Activated CD4-positive, alpha-beta T cell treated with anti-CD3 and anti-CD28 coated beads, Interleukin-2, Interleukin-4, amounts not matched to agents 100 ng/mL and 50 ng/mL, durations not matched to agents 16 hours and 8 hours (primary cell): ENCODE measurements at regions not wholly inside any gene's neighbourhood (a gene's known extent, or its start where the extent isn't known, plus 50 kb on each side); places are given as distances from the start of the nearest gene placed in this dataset.

Source experiments
- DNase-seq: peaks from one replicate; pipeline ENCODE4 v3.0.0-alpha.2; 2020; ENCODE audit warnings: low spot score

DNA sequence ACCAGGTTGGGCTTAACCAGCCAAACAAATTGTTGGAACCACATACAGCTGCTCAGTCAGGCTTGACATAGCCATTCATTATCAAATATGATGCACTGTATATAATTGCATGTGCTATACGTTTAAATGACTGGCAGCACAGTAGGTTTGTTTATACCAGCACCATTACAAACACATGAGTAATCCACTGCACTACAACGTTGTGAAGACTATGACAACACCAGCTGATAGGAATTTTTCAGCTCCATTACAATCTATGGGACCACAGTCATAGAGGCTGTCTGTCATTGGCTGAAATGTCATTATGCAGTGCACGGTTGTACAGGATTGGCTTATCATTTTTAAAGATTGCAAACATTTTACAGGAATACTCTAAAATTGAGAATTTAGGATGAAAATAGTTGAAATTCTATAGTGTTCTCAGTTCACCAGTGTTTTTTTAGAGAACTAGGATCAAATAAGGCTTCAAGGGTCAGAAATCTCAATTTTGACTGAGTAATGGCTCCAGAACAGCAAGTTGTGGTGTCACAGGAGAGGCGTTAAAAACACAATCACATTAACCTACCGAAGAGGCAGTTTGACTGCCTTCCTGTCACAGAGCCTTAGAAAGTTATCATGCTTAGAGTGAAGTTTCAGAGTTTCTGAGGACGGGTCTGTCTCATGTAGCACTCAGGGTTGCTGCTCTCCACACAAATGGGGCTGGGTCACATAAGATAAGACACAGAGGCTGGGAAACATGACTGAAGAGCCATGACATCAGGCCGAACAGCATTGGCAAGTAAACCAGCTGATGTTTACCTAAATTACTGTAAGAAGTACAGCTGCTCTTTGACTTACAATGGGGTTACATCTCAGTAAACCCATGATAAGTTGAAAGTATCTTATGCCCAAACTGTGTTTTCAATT lies 60.7 kb upstream of the SMLR1 start:
- no peak for DNase-seq

DNA sequence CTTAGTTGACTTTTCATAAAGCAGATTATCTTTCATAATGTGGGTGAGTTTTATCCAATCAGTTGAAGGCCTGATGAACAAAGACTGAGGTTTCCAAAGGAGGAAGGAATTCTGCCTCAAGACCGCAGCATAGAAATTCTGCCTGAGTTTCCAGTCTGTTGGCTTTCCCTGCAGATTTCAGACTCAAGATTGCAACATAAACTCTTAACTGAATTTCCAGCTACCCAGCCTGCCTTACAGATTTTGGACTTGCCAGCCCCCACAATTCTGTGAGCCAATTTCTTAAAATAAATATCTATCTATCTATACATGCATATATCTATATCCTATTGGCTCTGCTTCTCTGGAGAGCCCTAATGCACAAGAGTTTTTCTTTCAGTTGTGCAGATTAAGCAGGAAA lies 57.3 kb upstream of the SMLR1 start:
- no peak for DNase-seq

DNA sequence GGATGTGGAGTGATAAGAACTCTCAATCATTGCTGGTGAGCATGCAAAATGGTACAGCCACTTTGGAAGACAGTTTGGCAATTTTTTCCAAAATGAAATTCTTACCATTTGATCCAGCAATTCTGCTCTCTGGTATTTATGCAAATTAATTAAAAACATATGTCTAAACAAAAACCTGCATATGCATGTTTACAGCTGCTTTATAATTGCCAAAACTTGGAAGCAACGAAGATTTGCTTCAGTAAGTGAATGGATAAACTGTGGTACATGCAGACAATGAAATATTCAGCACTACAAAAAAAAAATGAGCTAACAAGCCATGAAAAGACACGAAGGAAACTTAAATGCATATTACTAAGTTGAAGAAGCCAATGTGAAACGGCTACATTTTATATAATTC lies 55.5 kb upstream of the SMLR1 start:
- no peak for DNase-seq

DNA sequence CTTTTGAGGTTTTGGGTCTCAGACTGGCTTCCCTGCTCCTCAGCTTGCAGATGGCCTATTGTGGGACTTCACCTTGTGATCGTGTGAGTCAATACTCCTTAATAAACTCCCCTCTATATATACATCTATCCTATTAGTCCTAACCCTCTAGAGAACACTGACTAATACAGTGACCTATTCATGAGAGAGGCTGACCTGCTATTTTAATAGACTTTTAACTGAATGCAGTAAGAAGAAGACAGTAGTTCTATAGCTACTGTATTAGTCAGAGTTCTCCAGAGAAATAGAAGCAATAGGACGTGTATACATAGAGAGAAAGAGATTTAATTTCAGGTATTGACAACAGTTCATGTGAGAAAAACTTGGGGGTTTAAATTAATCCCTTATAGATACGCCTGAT lies 53.3 kb upstream of the SMLR1 start:
- no peak for DNase-seq

DNA sequence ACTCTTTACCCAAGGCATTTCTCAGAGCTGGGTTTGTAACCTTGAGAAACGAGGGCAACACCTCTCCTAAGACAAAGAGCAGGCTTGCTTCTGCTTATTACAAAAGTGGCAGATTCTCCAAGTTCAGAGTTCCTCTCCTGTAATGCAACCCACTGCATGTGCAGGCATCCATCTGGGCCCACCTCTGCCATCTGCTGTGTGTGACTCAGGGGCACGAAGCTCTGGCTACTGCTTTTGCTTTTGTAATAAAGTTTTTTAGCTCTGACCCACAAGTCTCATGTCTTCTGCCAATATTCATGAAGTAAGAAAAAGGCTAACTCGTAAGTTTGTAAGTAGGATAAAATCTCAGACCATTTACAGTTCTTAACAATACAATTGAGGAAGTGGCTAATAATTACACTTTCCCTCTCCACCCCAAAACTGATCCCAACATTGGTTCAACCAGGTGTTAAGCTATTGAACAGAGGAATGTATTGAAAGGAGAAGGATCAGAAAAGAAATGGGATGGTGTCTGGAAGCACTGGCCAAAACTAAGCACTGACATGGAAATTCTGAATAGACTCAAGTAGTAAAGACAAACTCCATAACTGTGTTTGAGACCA lies 51.7 kb upstream of the SMLR1 start:
- DNase-seq, result no peak

DNA sequence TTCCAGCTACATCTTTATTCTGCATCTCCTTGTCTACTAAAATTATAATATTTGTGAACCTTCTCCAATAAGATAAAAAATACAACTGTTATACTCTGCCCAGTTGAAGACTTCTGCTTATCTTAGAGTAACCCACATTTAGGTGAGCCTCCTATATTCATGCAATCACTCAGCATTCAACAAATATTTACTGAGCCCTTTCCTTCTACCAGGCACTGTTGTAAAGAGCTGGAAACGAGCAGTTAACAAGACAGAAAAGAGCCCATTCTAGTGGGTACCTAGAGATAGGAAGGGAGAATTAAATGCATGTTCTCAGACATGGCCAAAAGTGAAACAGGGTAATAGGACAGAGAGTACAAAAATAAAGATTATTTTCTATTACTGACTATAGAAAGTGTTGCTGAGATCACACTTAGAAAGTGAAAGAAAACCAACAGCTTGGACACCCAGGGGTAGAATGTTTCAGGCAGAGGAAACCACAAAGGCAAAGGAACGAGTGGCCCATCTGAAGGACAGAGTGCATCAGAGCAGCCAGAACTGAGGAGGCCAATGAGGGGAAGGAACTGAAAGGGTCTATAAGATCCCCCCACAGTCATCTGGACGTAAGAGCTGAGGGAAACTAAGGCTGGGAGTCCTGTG lies 50.8 kb upstream of the SMLR1 start:
- peak; percentile 9 for DNase-seq
